ENCODE measurements at regions not wholly inside any gene's neighbourhood (a gene's known extent, or its start where the extent isn't known, plus 50 kb on each side); places are given as distances from the start of the nearest gene placed in this dataset.
"Not testable (repeated sequence)": the region's sequence is repeated elsewhere in the genome, so short reads cannot be mapped to it uniquely, and the experiment has no call there.

DNA sequence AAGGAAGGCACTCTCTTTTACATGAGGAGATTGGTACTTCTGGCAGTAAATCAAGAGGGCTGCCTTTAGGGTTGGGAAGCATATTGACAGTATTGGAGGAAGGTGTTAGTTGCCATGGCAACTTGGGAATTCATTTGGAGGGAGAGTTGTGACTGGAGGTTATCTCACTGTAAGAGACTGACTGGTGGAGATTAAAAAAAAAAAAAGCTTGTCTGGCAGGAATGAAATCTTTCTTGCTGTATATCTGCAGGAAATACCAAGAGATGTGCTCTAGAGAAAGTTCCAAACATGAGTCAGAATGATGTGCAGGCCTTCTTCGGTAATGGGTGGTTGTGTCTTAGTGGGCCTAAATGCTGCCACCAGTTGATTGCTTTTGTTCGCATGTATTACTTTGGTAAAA lies 59.8 kb upstream of the FAM72C start:
- H3K14ac ChIP-seq (replicated peaks; ENCODE audit: low read depth, low read length); CTCF ChIA-PET; H3K79me1 ChIP-seq (ENCODE audit: low read depth in 1 of 2, low read length in 2 of 2); H2BK20ac ChIP-seq (ENCODE audit: low read depth, low read length); H3K27ac ChIP-seq (ENCODE audit: insufficient read depth, low read length); BruUV-seq (replicated peaks); H3K4ac ChIP-seq (ENCODE audit: low read depth, low read length); H4K91ac ChIP-seq (ENCODE audit: insufficient read depth, low read depth, low read length); H3K56ac ChIP-seq (ENCODE audit: extremely low read depth, insufficient read depth, low read length); dilution Hi-C loops (cut with HindIII; ENCODE audit: low sequenced_read_pairs, unreplicated experiment); H2AK9ac ChIP-seq (replicated peaks; ENCODE audit: low read depth, low read length, poor library complexity); H2BK15ac ChIP-seq (ENCODE audit: low read depth, low read length); H2BK120ac ChIP-seq (ENCODE audit: low read depth, low read length); H3K4me1 ChIP-seq (ENCODE audit: control insufficient read depth, insufficient read depth, low read length); H4K8ac ChIP-seq (ENCODE audit: low read depth in 2 of 2, low read length in 2 of 2); intact Hi-C loops (cut with micrococcal nuclease); H3K36me3 ChIP-seq (ENCODE audit: control insufficient read depth, insufficient read depth, low read length); H3K27me3 ChIP-seq (ENCODE audit: control insufficient read depth, insufficient read depth, low read length); H3K9ac ChIP-seq (ENCODE audit: low read depth, low read length); H4K20me1 ChIP-seq (ENCODE audit: insufficient read depth, low read length); H3K23ac ChIP-seq (ENCODE audit: low read depth, low read length); H3K4me3 ChIP-seq (ENCODE audit: insufficient read depth, low read depth, low read length); H3K4me2 ChIP-seq (ENCODE audit: low read depth, low read length); H2BK5ac ChIP-seq (ENCODE audit: low read depth, low read length, poor library complexity, severe bottlenecking); H3K18ac ChIP-seq (ENCODE audit: low read depth, low read length); H2AFZ ChIP-seq (replicated peaks; ENCODE audit: low read length, poor library complexity); H3K9me1 ChIP-seq (ENCODE audit: insufficient read depth, low read length); in situ Hi-C loops (cut with MboI; ENCODE audit: low sequenced_read_pairs); H3K9me3 ChIP-seq (ENCODE audit: control insufficient read depth, insufficient read depth, low read length); H4K5ac ChIP-seq (ENCODE audit: low read depth, low read length); POLR2A ChIA-PET (ENCODE audit: unreplicated experiment); H2AK5ac ChIP-seq (ENCODE audit: low read depth, low read length); DNase-seq: not testable (repeated sequence)
- WGBS, 2 experiments (ENCODE audit: extremely low coverage in 2 of 2, insufficient read length in 1 of 2) = no CpG with 5 or more reads among the region's 2 CpGs
- peak; percentile 94 for ATAC-seq (ENCODE audit: low read depth)

DNA sequence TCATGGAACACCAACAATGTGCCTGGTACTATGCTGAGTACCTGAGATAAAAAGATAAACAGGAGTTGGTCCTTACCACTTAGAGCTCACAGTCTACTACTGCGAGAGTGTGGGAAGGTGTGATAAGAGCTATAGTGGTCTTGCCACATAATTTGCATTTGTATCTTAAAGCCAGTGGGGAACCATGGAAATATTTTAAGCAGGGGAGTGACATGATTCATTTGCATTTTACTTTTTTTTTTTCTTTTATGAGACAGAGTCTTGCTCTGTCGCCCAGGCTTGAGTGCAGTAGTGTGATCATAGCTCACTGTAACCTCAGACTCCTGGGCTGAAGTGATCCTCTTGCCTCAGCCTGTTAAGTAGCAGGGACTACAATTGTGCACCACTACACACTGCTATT lies 54.2 kb upstream of the FAM72C start:
- intact Hi-C loops (cut with micrococcal nuclease); H2BK20ac ChIP-seq (ENCODE audit: low read depth, low read length); H3K9me1 ChIP-seq (ENCODE audit: insufficient read depth, low read length); ATAC-seq (ENCODE audit: low read depth); H2BK15ac ChIP-seq (ENCODE audit: low read depth, low read length); H3K27ac ChIP-seq (ENCODE audit: insufficient read depth, low read length); BruUV-seq (replicated peaks); H2AFZ ChIP-seq (replicated peaks; ENCODE audit: low read length, poor library complexity); H2AK9ac ChIP-seq (replicated peaks; ENCODE audit: low read depth, low read length, poor library complexity); DNase-seq; CTCF ChIA-PET; H3K23ac ChIP-seq (ENCODE audit: low read depth, low read length); H4K91ac ChIP-seq (ENCODE audit: insufficient read depth, low read depth, low read length); H3K18ac ChIP-seq (ENCODE audit: low read depth, low read length); H3K9me3 ChIP-seq (ENCODE audit: control insufficient read depth, insufficient read depth, low read length); H3K14ac ChIP-seq (replicated peaks; ENCODE audit: low read depth, low read length); H3K27me3 ChIP-seq (ENCODE audit: control insufficient read depth, insufficient read depth, low read length); H3K4me1 ChIP-seq (ENCODE audit: control insufficient read depth, insufficient read depth, low read length); H2AK5ac ChIP-seq (ENCODE audit: low read depth, low read length); in situ Hi-C loops (cut with MboI; ENCODE audit: low sequenced_read_pairs); H3K36me3 ChIP-seq (ENCODE audit: control insufficient read depth, insufficient read depth, low read length); H2BK5ac ChIP-seq (ENCODE audit: low read depth, low read length, poor library complexity, severe bottlenecking); H3K9ac ChIP-seq (ENCODE audit: low read depth, low read length); dilution Hi-C loops (cut with HindIII; ENCODE audit: low sequenced_read_pairs, unreplicated experiment); POLR2A ChIA-PET (ENCODE audit: unreplicated experiment); H4K5ac ChIP-seq (ENCODE audit: low read depth, low read length); H3K79me1 ChIP-seq (ENCODE audit: low read depth in 1 of 2, low read length in 2 of 2); H4K8ac ChIP-seq (ENCODE audit: low read depth in 2 of 2, low read length in 2 of 2); H3K4me3 ChIP-seq (ENCODE audit: insufficient read depth, low read depth, low read length); H3K4ac ChIP-seq (ENCODE audit: low read depth, low read length); H4K20me1 ChIP-seq (ENCODE audit: insufficient read depth, low read length); H3K4me2 ChIP-seq (ENCODE audit: low read depth, low read length); H2BK120ac ChIP-seq (ENCODE audit: low read depth, low read length); H3K56ac ChIP-seq (ENCODE audit: extremely low read depth, insufficient read depth, low read length): not testable (repeated sequence)
- no CpG with 5 or more reads among the region's 2 CpGs for WGBS, 2 experiments (ENCODE audit: extremely low coverage in 2 of 2, insufficient read length in 1 of 2)

All from IMR-90 (cell line).